Stomach (tissue), 8 donors: ENCODE measurements at regions not wholly inside any gene's neighbourhood (a gene's known extent, or its start where the extent isn't known, plus 50 kb on each side); places are given as distances from the start of the nearest gene placed in this dataset.

Experiments used
- DNase-seq, 2 donors: peaks; one replicate each; pipeline versions ENCODE4 v3.0.0 to v3.0.0-alpha.2; 2013 to 2019
- H3K27ac ChIP-seq, 5 donors: fragments of 200-600 bp in 4 of 5; sonication (generic) in 4 of 5; one replicate each; pipeline ENCODE4 v1.5.1; 2013 to 2019; ENCODE audit warnings: mild to moderate bottlenecking in 1 of 5, moderate library complexity in 1 of 5
- H3K27me3 ChIP-seq, 3 donors: fragments of 200-600 bp; sonication (generic); one replicate each; pipeline ENCODE4 v1.5.1; 2017 to 2019; ENCODE audit warnings: mixed run types in 1 of 3
- H3K36me3 ChIP-seq, 4 donors: fragments of 200-600 bp; sonication (generic); 1 replicate in 3 of 4; 2 replicates in 1 of 4; pipeline ENCODE4 v1.5.1; 2016 to 2019
- H3K4me1 ChIP-seq, 4 donors: fragments of 200-600 bp; sonication (generic); one replicate each; pipeline ENCODE4 v1.5.1; 2016 to 2019
- H3K4me3 ChIP-seq, 4 donors: fragments of 200-600 bp; sonication (generic) in 3 of 4; one replicate each; pipeline ENCODE4 v1.5.1; 2016 to 2019; ENCODE audit warnings: mild to moderate bottlenecking in 1 of 4
- H3K9me3 ChIP-seq, 4 donors: fragments of 200-600 bp; sonication (generic); one replicate each; pipeline ENCODE4 v1.5.1; 2016 to 2019
- CTCF ChIP-seq, 7 experiments: fragments of 450-650 bp in 4 of 7; fragments of 200-600 bp in 3 of 7; sonication (generic) in 3 of 7; IDR thresholded peaks; one replicate each; pipeline ENCODE4 v1.5.1; 2016 to 2019; ENCODE audit warnings: antibody characterized with exemption in 7 of 7, control low read depth in 2 of 7, mild to moderate bottlenecking in 1 of 7
- EP300 ChIP-seq: sonication (generic); formaldehyde crosslinking; IDR thresholded peaks from one replicate; pipeline ENCODE4 v1.6.1; 2017; ENCODE audit warnings: antibody characterized with exemption
- POLR2A ChIP-seq, 4 donors: fragments of 450-650 bp; IDR thresholded peaks; one replicate each; pipeline ENCODE4 v1.6.1; 2016; ENCODE audit warnings: antibody characterized with exemption in 4 of 4, control low read depth in 2 of 4, mild to moderate bottlenecking in 1 of 4, moderate library complexity in 1 of 4
- POLR2AphosphoS5 ChIP-seq, 3 donors: sonication (generic); formaldehyde crosslinking; IDR thresholded peaks; one replicate each; pipeline ENCODE4 v1.6.1; 2016; ENCODE audit warnings: antibody characterized with exemption in 3 of 3
- WGBS, 5 donors: extraction: QIAGEN DNeasy Blood & Tissue Kit in 3 of 5; methylation state at CpG; one replicate each; pipeline versions ENCODE4 v1.1.5 to v1.1.7; 2013 to 2018; 5-methylcytosine and 5-hydroxymethylcytosine counted together
- intact Hi-C: fragments of 100-400 bp; cut with DNase I; formaldehyde crosslinking; loops from one replicate; pipeline ENCODE4 v1.15.1; 2023; ENCODE audit warnings: low total_unique reads
- donor health status: healthy with polysubstance abuse.
- donor health status: Bipolar disorder and iron deficiency.
- donor health status: healthy.

GRCh38 chr1:221316491-221317056 is 425.3 kb downstream of the DUSP10 start:
- no peaks in the 10 kb centered on the region for H3K9me3 ChIP-seq
- H3K27me3 ChIP-seq = no peaks in the 10 kb centered on the region
- no peaks in the 10 kb centered on the region for H3K4me1 ChIP-seq
- intact Hi-C loops = no loop called here
- H3K36me3 ChIP-seq = no peaks in the 10 kb centered on the region
- no peak for DNase-seq
- H3K4me3 ChIP-seq = no peak overlapping the region
- TF ChIP-seq POLR2AphosphoS5 (IDR thresholded peaks at IDR 0.05) = no peak
- no peak for TF ChIP-seq CTCF (IDR thresholded peaks at IDR 0.05)
- TF ChIP-seq POLR2A (IDR thresholded peaks at IDR 0.05) = no peak
- no peak for TF ChIP-seq EP300
- WGBS, 5 donors = 71 to 91% (median 87%) methylated on average over 1 of the region's 1 CpG
- H3K27ac ChIP-seq = no peak overlapping the region

- 49 to 79% (median 69%) methylated on average over 3 of the region's 3 CpGs for WGBS, 5 donors
- no peaks in the 10 kb centered on the region for H3K9me3 ChIP-seq
- no peaks in the 10 kb centered on the region for H3K36me3 ChIP-seq
- intact Hi-C loops = no loop called here
- DNase-seq = no peak
- no peak overlapping the region for H3K27ac ChIP-seq
- H3K27me3 ChIP-seq = no peaks in the 10 kb centered on the region
- H3K4me1 ChIP-seq = no peaks in the 10 kb centered on the region
- H3K4me3 ChIP-seq = no peak overlapping the region
- TF ChIP-seq CTCF (IDR thresholded peaks at IDR 0.05) (no peak), POLR2A (IDR thresholded peaks at IDR 0.05) (no peak), EP300 (no peak)
These were observed 424.4 kb downstream of the DUSP10 start for GRCh38 chr1:221317537-221317936.

- DNase-seq = peak in 1 of 2 donors; percentile 54
- intact Hi-C loops = no loop called here
- WGBS, 5 donors = 32 to 40% (median 34%) methylated on average over 4 of the region's 4 CpGs
These were observed 413.9 kb downstream of the DUSP10 start for GRCh38 chr1:221327954-221328353.

GRCh38 chr1:221328371-221328770 is 413.5 kb downstream of the DUSP10 start:
- 66 to 80% (median 76%) methylated on average over 2 of the region's 2 CpGs for WGBS, 5 donors
- no peak overlapping the region for H3K4me3 ChIP-seq
- no peaks in the 10 kb centered on the region for H3K27me3 ChIP-seq
- TF ChIP-seq CTCF (IDR thresholded peaks at IDR 0.05) = no peak
- intact Hi-C loops = no loop called here
- H3K4me1 ChIP-seq = peaks cover 0 to 3% (median 0%) of the 10 kb centered on the region in 4 donors
- peaks cover 0 to 33% (median 11%) of the 10 kb centered on the region in 4 donors for H3K9me3 ChIP-seq
- no peak overlapping the region for H3K27ac ChIP-seq
- DNase-seq = no peak
- no peaks in the 10 kb centered on the region for H3K36me3 ChIP-seq

More at GRCh38 chr1:221327954-221328353, 413.9 kb downstream of the DUSP10 start:
- H3K27me3 ChIP-seq = no peaks in the 10 kb centered on the region
- TF ChIP-seq CTCF (IDR thresholded peaks at IDR 0.05) = no peak
- no peak for TF ChIP-seq POLR2AphosphoS5 (IDR thresholded peaks at IDR 0.05)
- H3K4me1 ChIP-seq = no peaks in the 10 kb centered on the region
- H3K4me3 ChIP-seq = no peak overlapping the region
- no peaks in the 10 kb centered on the region for H3K36me3 ChIP-seq
- H3K9me3 ChIP-seq = peaks cover 0 to 32% (median 11%) of the 10 kb centered on the region in 4 donors
- H3K27ac ChIP-seq = no peak overlapping the region
